T-helper 9 cell (primary cell): ENCODE measurements at regions not wholly inside any gene's neighbourhood (a gene's known extent, or its start where the extent isn't known, plus 50 kb on each side); places are given as distances from the start of the nearest gene placed in this dataset.
"Not testable (repeated sequence)": the region's sequence is repeated elsewhere in the genome, so short reads cannot be mapped to it uniquely, and the experiment has no call there.

ENCODE experiments used
- DNase-seq: peaks from one replicate; pipeline ENCODE4 v3.0.0-alpha.2; 2020

GRCh38 chr3:117011687-117012250 lies 302.2 kb downstream of the TUSC7 start:
- DNase-seq: no peak

- DNase-seq: no peak
Measured at GRCh38 chr3:117016378-117016777, 306.8 kb downstream of the TUSC7 start.

GRCh38 chr3:117017135-117017894 lies 307.7 kb downstream of the TUSC7 start:
- DNase-seq: no peak

GRCh38 chr3:117018655-117019054 lies 309.1 kb downstream of the TUSC7 start:
- no peak for DNase-seq

- DNase-seq: no peak
Measured at GRCh38 chr3:117019082-117019713, 309.6 kb downstream of the TUSC7 start.

- no peak for DNase-seq
Measured at GRCh38 chr3:117026401-117026800, 316.8 kb downstream of the TUSC7 start.

GRCh38 chr3:117035745-117036144 lies 326.2 kb downstream of the TUSC7 start:
- DNase-seq: no peak

- DNase-seq: no peak
Measured at GRCh38 chr3:117036259-117036799, 326.8 kb downstream of the TUSC7 start.

GRCh38 chr3:117045143-117045542 lies 335.6 kb downstream of the TUSC7 start:
- DNase-seq: no peak

GRCh38 chr3:117047951-117048705 lies 338.5 kb downstream of the TUSC7 start:
- no peak for DNase-seq

GRCh38 chr3:117052395-117052794 lies 342.8 kb downstream of the TUSC7 start:
- no peak for DNase-seq

- DNase-seq: no peak
Measured at GRCh38 chr3:117054556-117054955, 345.0 kb downstream of the TUSC7 start.

GRCh38 chr3:117056946-117057345 lies 347.4 kb downstream of the TUSC7 start:
- DNase-seq: not testable (repeated sequence)

- no peak for DNase-seq
Measured at GRCh38 chr3:117059067-117059955, 349.7 kb downstream of the TUSC7 start.

- DNase-seq: no peak
Measured at GRCh38 chr3:117059956-117060270, 350.3 kb downstream of the TUSC7 start.

- no peak for DNase-seq
Measured at GRCh38 chr3:117063930-117064329, 354.4 kb downstream of the TUSC7 start.

GRCh38 chr3:117068301-117068700 lies 358.7 kb downstream of the TUSC7 start:
- DNase-seq: no peak

GRCh38 chr3:117074826-117075225 lies 365.2 kb downstream of the TUSC7 start:
- no peak for DNase-seq

- DNase-seq: no peak
Measured at GRCh38 chr3:117079997-117080396, 370.4 kb downstream of the TUSC7 start.

GRCh38 chr3:117080872-117081271 lies 371.3 kb downstream of the TUSC7 start:
- no peak for DNase-seq

GRCh38 chr3:117084277-117084676 lies 374.7 kb downstream of the TUSC7 start:
- no peak for DNase-seq

GRCh38 chr3:117084739-117085270 lies 375.2 kb downstream of the TUSC7 start:
- no peak for DNase-seq
